Fibroblast of villous mesenchyme (primary cell): ENCODE measurements at regions not wholly inside any gene's neighbourhood (a gene's known extent, or its start where the extent isn't known, plus 50 kb on each side); places are given as distances from the start of the nearest gene placed in this dataset.
"Not testable (repeated sequence)": the region's sequence is repeated elsewhere in the genome, so short reads cannot be mapped to it uniquely, and the experiment has no call there.

Experiments used
- DNase-seq: peaks from one replicate; pipeline ENCODE4 v3.0.0-alpha.2; 2010; ENCODE audit warnings: low read depth
- H3K4me3 ChIP-seq: 2 replicates; pipeline ENCODE4 v1.5.1; 2011; ENCODE audit warnings: low read depth, mild to moderate bottlenecking, low read length
- TF ChIP-seq, protein P1 (sequence below): IDR thresholded peaks from 2 replicates; pipeline ENCODE4 v1.5.1; 2012; ENCODE audit warnings: low read depth, mild to moderate bottlenecking, low read length; ENCODE audit not compliant: insufficient read depth

DNA sequence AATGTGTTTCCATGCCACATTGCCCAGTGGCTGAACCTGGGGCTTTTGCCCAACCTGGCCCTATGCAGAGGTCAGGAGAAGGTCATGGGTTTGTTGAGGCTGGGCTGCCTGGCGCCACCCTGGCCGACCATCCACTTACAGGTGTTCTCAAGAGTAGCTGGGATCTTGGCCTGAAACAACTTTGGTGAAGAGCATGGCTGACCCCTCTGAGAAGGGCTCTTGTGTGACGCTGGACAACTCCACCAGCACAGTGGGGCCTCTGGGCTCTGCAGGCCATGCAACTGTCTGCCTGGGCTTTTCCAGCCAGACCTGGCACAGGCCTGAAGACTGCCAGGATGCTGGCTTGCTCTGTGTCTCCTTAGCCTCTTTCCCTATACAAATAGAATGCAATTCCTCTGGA, 76.4 kb upstream of the ZNG1B start:
- DNase-seq, result no peak
- H3K4me3 ChIP-seq, result no peak overlapping the region
- TF ChIP-seq, protein P1, sequence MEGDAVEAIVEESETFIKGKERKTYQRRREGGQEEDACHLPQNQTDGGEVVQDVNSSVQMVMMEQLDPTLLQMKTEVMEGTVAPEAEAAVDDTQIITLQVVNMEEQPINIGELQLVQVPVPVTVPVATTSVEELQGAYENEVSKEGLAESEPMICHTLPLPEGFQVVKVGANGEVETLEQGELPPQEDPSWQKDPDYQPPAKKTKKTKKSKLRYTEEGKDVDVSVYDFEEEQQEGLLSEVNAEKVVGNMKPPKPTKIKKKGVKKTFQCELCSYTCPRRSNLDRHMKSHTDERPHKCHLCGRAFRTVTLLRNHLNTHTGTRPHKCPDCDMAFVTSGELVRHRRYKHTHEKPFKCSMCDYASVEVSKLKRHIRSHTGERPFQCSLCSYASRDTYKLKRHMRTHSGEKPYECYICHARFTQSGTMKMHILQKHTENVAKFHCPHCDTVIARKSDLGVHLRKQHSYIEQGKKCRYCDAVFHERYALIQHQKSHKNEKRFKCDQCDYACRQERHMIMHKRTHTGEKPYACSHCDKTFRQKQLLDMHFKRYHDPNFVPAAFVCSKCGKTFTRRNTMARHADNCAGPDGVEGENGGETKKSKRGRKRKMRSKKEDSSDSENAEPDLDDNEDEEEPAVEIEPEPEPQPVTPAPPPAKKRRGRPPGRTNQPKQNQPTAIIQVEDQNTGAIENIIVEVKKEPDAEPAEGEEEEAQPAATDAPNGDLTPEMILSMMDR, result no peak

DNA sequence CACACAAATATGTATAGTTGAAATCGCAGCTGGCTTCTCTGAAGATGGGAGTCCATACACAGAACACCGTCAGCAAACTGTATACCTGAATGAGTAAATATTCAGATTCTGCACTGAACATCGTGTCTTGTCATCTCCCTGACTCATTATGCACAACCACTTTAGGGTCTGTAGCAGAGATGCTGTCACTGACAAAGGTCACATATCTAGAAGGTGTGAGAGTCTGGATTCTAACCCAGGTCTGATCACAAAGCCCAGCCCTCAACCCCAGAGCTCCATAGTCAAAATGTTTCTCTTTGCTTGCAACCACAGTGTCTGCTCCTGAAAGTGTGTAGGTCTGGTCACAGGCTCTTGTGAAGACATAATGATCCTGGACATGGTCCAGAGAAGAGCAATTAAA, 78.3 kb upstream of the PAX8 start:
- TF ChIP-seq, protein P1, result no peak

DNA sequence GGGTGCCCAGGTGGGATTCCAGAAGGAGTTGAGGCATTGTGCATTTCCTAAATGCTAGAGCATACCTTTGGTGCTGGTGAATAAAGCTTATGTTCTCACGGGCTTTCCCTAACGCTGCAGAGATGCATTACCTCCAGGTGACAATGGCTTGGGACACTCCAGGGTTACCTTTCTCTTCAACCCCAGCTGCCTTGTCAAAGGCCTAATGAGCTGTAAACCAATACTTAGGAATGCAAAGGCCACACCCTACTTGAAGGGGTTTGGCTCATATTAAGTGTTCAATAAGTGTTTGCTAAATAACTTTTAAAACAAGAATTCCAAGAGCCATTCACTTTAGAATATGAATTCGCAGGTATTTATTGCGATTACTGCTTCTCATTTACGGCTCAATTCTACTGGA, 77.6 kb upstream of the PAX8 start:
- H3K4me3 ChIP-seq, DNase-seq: not testable (repeated sequence)

More for the DNA sequence above, 78.3 kb upstream of the PAX8 start:
- H3K4me3 ChIP-seq, result no peak overlapping the region
- no peak for DNase-seq

DNA sequence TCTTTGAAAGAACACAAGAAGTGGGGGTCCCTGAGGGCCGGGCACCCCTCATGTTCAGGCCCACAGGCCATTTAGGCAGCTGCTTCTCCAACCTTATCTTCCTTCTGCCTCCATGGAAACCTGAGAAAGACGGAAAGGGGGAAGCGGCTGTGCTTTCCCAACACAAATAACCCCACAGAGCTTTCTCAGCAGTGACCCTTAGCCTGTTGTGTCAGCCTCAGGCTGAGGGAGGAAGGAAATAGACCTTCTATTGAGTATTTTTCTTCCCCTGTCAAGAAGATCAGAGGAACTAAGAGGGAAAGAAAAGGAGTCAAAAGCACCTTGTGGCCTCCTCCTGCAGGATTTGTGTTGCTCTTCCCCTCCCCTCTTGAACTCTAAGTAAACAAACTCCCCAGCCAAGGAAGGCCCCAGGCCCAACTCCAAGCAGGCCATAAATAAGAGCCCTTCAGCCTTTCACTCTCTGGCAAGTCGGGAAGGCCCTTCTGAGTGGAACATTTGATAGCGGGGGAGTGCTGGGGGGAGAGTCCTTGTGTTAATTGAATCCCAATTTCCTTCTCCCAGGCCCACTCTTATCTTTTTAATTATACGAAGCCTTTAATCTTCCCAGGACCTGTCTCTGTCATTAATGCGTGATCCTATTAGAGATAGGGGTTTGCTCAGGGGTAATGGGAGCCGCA, 76.8 kb upstream of the PAX8 start:
- H3K4me3 ChIP-seq, DNase-seq: not testable (repeated sequence)

DNA sequence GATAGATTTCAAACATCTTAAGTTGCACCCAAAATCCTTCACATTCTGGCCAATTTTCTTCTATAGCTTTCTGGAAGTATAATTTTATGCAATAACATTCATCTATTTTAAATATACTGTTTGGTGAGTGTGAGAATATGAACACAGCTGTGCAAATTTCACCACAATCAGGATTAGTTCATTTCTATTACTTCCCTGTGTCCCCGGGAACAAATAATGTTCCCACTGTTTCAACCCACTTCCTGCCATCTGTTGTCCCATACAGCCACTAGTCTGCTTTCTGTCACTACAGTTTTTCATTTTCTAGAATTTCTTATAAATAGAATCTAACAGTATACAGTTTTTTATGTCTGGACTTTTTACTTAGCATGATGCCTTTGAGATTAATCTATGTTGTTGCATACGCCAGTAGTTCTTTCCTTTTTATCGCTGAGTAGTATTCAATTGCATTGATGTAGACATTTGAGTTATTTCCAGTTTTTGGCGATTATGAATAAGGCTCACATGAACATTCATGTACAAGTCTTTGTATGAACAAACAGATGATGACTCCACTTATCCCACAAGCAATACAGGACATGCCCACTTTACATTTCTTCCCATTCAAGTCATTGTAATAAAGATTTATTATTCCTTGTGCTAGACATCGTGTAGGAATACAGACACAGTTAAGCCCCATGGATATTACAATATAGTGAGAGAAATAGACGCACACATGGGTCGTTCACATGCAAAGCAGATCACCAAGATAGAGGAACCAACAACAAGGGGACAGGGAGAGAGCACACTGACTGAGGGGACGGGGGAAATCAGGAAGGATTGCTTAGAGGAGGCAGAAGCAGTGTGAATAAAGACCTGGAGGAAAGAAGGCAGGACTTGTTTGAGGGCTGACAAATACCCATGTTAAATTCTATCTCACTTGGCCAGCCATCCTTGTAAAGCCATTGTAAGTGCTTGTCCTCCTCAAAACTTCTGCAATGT, 72.9 kb upstream of the PAX8 start:
- H3K4me3 ChIP-seq, result no peak overlapping the region
- TF ChIP-seq, protein P1, result no peak
- DNase-seq, result no peak

DNA sequence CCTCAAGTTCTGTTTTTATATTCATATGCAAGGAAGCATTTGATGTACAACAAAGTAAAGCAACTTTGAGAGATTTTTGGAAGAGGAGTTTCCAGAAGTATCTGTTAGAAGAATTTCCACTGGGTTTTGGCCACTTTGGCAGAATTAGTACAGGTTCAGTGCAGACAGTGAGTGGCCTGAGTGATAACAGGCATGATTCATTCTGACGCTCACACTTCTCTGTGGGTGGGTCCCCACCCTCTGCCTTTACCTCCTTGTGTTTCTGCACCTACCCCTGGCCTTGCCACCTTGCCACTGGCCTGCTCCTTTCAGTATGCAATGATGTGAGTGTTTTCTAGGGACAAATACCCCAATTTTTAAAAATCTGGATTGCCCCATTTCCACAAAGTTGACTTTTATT, 65.1 kb upstream of the PAX8 start:
- DNase-seq, H3K4me3 ChIP-seq: not testable (repeated sequence)

DNA sequence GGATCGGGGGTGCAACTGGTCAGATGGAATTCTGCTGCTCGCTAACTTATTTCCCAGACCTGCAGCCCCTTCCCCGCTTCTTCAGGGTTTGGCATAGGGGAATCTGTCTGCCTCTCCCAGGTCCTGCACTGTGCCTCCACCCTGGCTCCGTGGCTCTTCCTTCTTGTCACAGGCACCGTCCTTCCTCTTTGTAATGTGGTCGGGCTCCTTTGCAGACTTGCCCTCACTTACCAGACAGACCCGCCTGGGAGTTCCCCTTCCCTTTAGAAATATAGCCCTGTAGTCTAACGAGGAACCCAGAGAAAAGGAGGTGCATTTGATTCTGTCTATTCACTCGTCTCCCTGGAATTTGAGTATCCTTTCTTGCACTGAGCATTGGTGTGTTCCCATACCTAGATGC, 63.9 kb upstream of the PAX8 start:
- TF ChIP-seq, protein P1, result no peak
- no peak overlapping the region for H3K4me3 ChIP-seq
- DNase-seq, result no peak

DNA sequence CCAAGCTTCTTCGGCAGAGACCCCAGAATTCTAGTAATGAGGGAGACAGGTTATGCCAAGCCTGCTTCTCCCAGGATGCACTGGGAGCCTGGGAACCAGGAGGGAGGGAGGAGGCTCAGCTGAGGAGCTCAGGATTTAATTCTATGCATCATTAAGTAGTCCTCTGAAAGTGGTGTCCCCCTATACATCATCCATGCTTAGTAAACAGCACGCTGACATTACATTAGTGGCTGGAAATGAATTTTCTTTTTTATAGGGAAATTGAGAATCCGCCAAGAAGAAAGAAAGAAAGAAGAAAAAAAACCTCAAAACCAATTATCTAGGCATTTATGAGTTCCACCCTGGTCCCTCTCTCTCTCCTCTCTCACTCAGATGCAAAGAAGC, 63.1 kb upstream of the PAX8 start:
- H3K4me3 ChIP-seq, DNase-seq: not testable (repeated sequence)
